ENCODE measurements at regions not wholly inside any gene's neighbourhood (a gene's known extent, or its start where the extent isn't known, plus 50 kb on each side); places are given as distances from the start of the nearest gene placed in this dataset.

DNA sequence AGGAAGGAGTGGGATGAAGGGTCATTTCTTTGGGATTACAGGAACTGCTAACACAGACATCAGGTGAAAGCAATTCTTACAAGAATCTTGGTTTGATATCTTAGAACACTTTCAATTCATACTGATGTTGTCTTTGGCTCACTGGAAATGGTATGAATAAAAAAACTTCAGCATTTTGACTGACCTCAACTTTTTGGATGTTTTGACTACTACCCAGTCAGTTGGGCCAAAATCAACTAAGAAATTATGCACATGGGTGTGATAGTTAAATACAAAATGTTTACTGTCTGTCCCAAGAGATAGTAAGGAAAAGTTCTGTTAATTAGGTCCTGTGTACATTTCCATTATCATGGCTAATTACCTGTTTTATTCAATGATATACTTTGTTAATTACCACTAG lies 165.5 kb upstream of the LRIG1 start:
- TF ChIP-seq EZH2 (IDR thresholded peaks at IDR 0.05; ENCODE audit: borderline replicate concordance, low read depth, low read length, severe bottlenecking) (no peak), FOS (IDR thresholded peaks at IDR 0.05; ENCODE audit: borderline replicate concordance, insufficient read depth, low read length) (no peak), POLR2A (IDR thresholded peaks at IDR 0.05; ENCODE audit: low read depth, low read length) (no peak), POLR2AphosphoS5 (IDR thresholded peaks at IDR 0.05; ENCODE audit: insufficient read depth, low read depth, low read length) (no peak), MYC (IDR thresholded peaks at IDR 0.05; ENCODE audit: low read depth, low read length) (no peak), JUN (IDR thresholded peaks at IDR 0.05; ENCODE audit: borderline replicate concordance, insufficient read depth, insufficient read length, low read depth) (no peak)
- TF ChIP-seq, protein P1, sequence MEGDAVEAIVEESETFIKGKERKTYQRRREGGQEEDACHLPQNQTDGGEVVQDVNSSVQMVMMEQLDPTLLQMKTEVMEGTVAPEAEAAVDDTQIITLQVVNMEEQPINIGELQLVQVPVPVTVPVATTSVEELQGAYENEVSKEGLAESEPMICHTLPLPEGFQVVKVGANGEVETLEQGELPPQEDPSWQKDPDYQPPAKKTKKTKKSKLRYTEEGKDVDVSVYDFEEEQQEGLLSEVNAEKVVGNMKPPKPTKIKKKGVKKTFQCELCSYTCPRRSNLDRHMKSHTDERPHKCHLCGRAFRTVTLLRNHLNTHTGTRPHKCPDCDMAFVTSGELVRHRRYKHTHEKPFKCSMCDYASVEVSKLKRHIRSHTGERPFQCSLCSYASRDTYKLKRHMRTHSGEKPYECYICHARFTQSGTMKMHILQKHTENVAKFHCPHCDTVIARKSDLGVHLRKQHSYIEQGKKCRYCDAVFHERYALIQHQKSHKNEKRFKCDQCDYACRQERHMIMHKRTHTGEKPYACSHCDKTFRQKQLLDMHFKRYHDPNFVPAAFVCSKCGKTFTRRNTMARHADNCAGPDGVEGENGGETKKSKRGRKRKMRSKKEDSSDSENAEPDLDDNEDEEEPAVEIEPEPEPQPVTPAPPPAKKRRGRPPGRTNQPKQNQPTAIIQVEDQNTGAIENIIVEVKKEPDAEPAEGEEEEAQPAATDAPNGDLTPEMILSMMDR (IDR thresholded peaks at IDR 0.05; ENCODE audit: extremely low read depth in 1 of 2, insufficient read depth in 1 of 2, low read depth in 1 of 2, low read length in 2 of 2): no peak
- TF ChIP-seq, protein P2, sequence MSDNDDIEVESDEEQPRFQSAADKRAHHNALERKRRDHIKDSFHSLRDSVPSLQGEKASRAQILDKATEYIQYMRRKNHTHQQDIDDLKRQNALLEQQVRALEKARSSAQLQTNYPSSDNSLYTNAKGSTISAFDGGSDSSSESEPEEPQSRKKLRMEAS (IDR thresholded peaks at IDR 0.05; ENCODE audit: insufficient read depth, insufficient read length): no peak

Data from endothelial cell of umbilical vein (primary cell).